SK-N-SH (cell line): ENCODE measurements at regions not wholly inside any gene's neighbourhood (a gene's known extent, or its start where the extent isn't known, plus 50 kb on each side); places are given as distances from the start of the nearest gene placed in this dataset.

Experiments
- CTCF ChIA-PET: fragments of 300-600, 350-600 bp; formaldehyde crosslinking; extraction: SDS; loops from one replicate; lab custom pipeline; 2021; lab: Yijun Ruan, JAX
- POLR2A ChIA-PET: fragments of 350-600 bp; sonication (Branson Sonifier 250); formaldehyde crosslinking; extraction: SDS; loops from one replicate; lab custom pipeline; 2020; ENCODE audit warnings: antibody characterized with exemption, inconsistent platforms; lab: Yijun Ruan, JAX
- DNase-seq: peaks from one replicate; pipeline ENCODE4 v3.0.0; 2012
- H2AFZ ChIP-seq: fragments of 200-600 bp; sonication (generic); 2 replicates; pipeline ENCODE4 v1.8.1; 2016; ENCODE audit warnings: antibody characterized with exemption, mild to moderate bottlenecking, low read depth
- H3F3A ChIP-seq: fragments of 200-600 bp; sonication (generic); replicated peaks from 2 replicates; pipeline ENCODE3; 2016; ENCODE audit warnings: antibody characterized with exemption, mild to moderate bottlenecking; ENCODE audit not compliant: insufficient read depth
- H3K27ac ChIP-seq, 2 experiments: fragments of 200-500 bp in 1 of 2; fragments of 200-600 bp in 1 of 2; sonication (Bioruptor generic) in 1 of 2; sonication (generic), shearing (Covaris generic) in 1 of 2; 2 replicates each; pipeline versions ENCODE4 v1.5.1 to v1.6.1; 2014 to 2016; ENCODE audit warnings: low read depth in 2 of 2, inconsistent platforms in 1 of 2, low read length in 1 of 2, mild to moderate bottlenecking in 1 of 2, mixed read lengths in 1 of 2
- H3K27me3 ChIP-seq: fragments of 200-600 bp; sonication (generic), shearing (Covaris generic); 2 replicates; pipeline ENCODE4 v1.6.1; 2016; ENCODE audit warnings: mixed run types; ENCODE audit not compliant: insufficient read depth
- H3K36me3 ChIP-seq, 2 experiments: fragments of 200-500 bp in 1 of 2; fragments of 200-600 bp in 1 of 2; sonication (Bioruptor generic) in 1 of 2; sonication (generic) in 1 of 2; replicated peaks in 1 of 2; 2 replicates each; pipeline versions ENCODE3 to v1.5.1; 2014 to 2016; ENCODE audit warnings: low read length in 1 of 2, mild to moderate bottlenecking in 1 of 2; ENCODE audit not compliant: insufficient read depth in 2 of 2, control insufficient read depth in 1 of 2
- H3K4me1 ChIP-seq, 2 experiments: fragments of 200-500 bp in 1 of 2; fragments of 200-600 bp in 1 of 2; sonication (Bioruptor generic) in 1 of 2; sonication (generic), shearing (Covaris generic) in 1 of 2; 2 replicates each; pipeline versions ENCODE4 v1.5.1 to v1.6.1; 2014 to 2016; ENCODE audit warnings: low read depth in 1 of 2, low read length in 1 of 2, mixed run types in 1 of 2; ENCODE audit not compliant: insufficient read depth in 2 of 2, control insufficient read depth in 1 of 2
- H3K4me2 ChIP-seq: fragments of 200-600 bp; sonication (generic), shearing (Covaris generic); 2 replicates; pipeline ENCODE4 v1.6.1; 2017; ENCODE audit warnings: mixed run types
- H3K4me3 ChIP-seq, 2 experiments: fragments of 200-500 bp in 1 of 2; fragments of 200-600 bp in 1 of 2; sonication (Bioruptor generic) in 1 of 2; sonication (generic), shearing (Covaris generic) in 1 of 2; 2 replicates each; pipeline versions ENCODE4 v1.5.1 to v1.8.1; 2014 to 2016; ENCODE audit warnings: low read depth in 2 of 2, inconsistent platforms in 1 of 2, low read length in 1 of 2, mild to moderate bottlenecking in 1 of 2, mixed read lengths in 1 of 2, moderate library complexity in 1 of 2
- H3K79me2 ChIP-seq: fragments of 200-600 bp; sonication (generic); 2 replicates; pipeline ENCODE4 v1.8.1; 2017; ENCODE audit warnings: mild to moderate bottlenecking; ENCODE audit not compliant: insufficient read depth
- H3K9ac ChIP-seq: fragments of 200-600 bp; sonication (generic); 2 replicates; pipeline ENCODE4 v1.6.1; 2017; ENCODE audit warnings: mixed run types
- H3K9me2 ChIP-seq: fragments of 200-600 bp; sonication (generic); 2 replicates; pipeline ENCODE4 v1.6.1; 2017; ENCODE audit warnings: mixed run types
- H3K9me3 ChIP-seq: fragments of 200-600 bp; sonication (generic); 2 replicates; pipeline ENCODE4 v1.6.1; 2017; ENCODE audit warnings: mixed run types, mild to moderate bottlenecking, moderate library complexity
- H4K20me1 ChIP-seq: fragments of 200-600 bp; sonication (generic); 2 replicates; pipeline ENCODE4 v1.6.1; 2017; ENCODE audit warnings: mild to moderate bottlenecking, mixed run types; ENCODE audit not compliant: insufficient read depth
- CHD2 ChIP-seq: fragments of 150-350 bp; IDR thresholded peaks from 2 replicates; pipeline ENCODE4 v1.6.1; 2018; ENCODE audit warnings: low read length; ENCODE audit not compliant: partially characterized antibody
- EP300 ChIP-seq, 2 experiments: IDR thresholded peaks; 2 replicates each; pipeline versions ENCODE4 v1.4.0 to v1.6.1; 2012; ENCODE audit warnings: borderline replicate concordance in 1 of 2, low read depth in 1 of 2, low read length in 1 of 2
- EZH2phosphoT487 ChIP-seq: fragments of 200-600 bp; sonication (generic); IDR thresholded peaks from 2 replicates; pipeline ENCODE4 v1.6.1; 2017; ENCODE audit warnings: low read depth, mixed run types, mild to moderate bottlenecking, antibody characterized with exemption, moderate library complexity, borderline replicate concordance
- FOXJ3 ChIP-seq: sonication (generic); formaldehyde crosslinking; IDR thresholded peaks from 2 replicates; pipeline ENCODE4 v1.5.1; 2020; ENCODE audit warnings: mild to moderate bottlenecking, missing genetic modification reagents
- GABPA ChIP-seq: IDR thresholded peaks from 2 replicates; pipeline ENCODE4 v1.4.0; 2012; ENCODE audit warnings: low read depth, mild to moderate bottlenecking
- GATA2 ChIP-seq: sonication (generic); formaldehyde crosslinking; IDR thresholded peaks from 2 replicates; pipeline ENCODE4 v1.5.0; 2020; ENCODE audit warnings: mild to moderate bottlenecking, missing genetic modification reagents
- JUND ChIP-seq: IDR thresholded peaks from 2 replicates; pipeline ENCODE4 v1.4.0; 2012
- MAX ChIP-seq: IDR thresholded peaks from 2 replicates; pipeline ENCODE4 v1.4.0; 2012; ENCODE audit warnings: low read depth
- MEF2A ChIP-seq: IDR thresholded peaks from 2 replicates; pipeline ENCODE4 v1.4.0; 2012; ENCODE audit warnings: low read depth, borderline replicate concordance
- MXI1 ChIP-seq: IDR thresholded peaks from 2 replicates; pipeline ENCODE4 v1.6.1; 2012; ENCODE audit warnings: mild to moderate bottlenecking, low read depth, low read length, improper control_type of control experiment
- NRF1 ChIP-seq: IDR thresholded peaks from 2 replicates; pipeline ENCODE4 v1.6.1; 2012; ENCODE audit warnings: low read depth, mild to moderate bottlenecking, low read length
- POLR2AphosphoS5 ChIP-seq: IDR thresholded peaks from 2 replicates; pipeline ENCODE4 v1.6.1; 2012; ENCODE audit warnings: low read depth, low read length
- RAD21 ChIP-seq: IDR thresholded peaks from 2 replicates; pipeline ENCODE4 v1.6.1; 2012; ENCODE audit warnings: mild to moderate bottlenecking, low read length
- RCOR1 ChIP-seq: fragments of 150-350 bp; IDR thresholded peaks from 2 replicates; pipeline ENCODE4 v1.6.1; 2017; ENCODE audit warnings: antibody characterized with exemption, low read length
- RFX5 ChIP-seq: IDR thresholded peaks from 2 replicates; pipeline ENCODE4 v1.6.1; 2012; ENCODE audit warnings: mild to moderate bottlenecking, improper control_type of control experiment, low read length
- TAF1 ChIP-seq: IDR thresholded peaks from 2 replicates; pipeline ENCODE4 v1.6.1; 2012; ENCODE audit warnings: low read depth, mild to moderate bottlenecking, low read length, moderate library complexity, borderline replicate concordance
- WGBS: methylation state at CpG from one replicate; pipeline ENCODE4 v1.1.6; 2017; ENCODE audit warnings: low lambda C conversion rate; 5-methylcytosine and 5-hydroxymethylcytosine counted together
- TF ChIP-seq, protein P1 (sequence below): IDR thresholded peaks from 2 replicates; pipeline ENCODE4 v1.6.1; 2012; ENCODE audit warnings: mild to moderate bottlenecking, low read depth, low read length, moderate library complexity
- TF ChIP-seq, protein P2 (sequence below): fragments of 150-350 bp; IDR thresholded peaks from 2 replicates; pipeline ENCODE4 v1.6.1; 2017; ENCODE audit warnings: antibody characterized with exemption, low read length, low read depth, borderline replicate concordance
- TF ChIP-seq, protein P3 (sequence below): IDR thresholded peaks from 2 replicates; pipeline ENCODE4 v1.4.0; 2012; ENCODE audit warnings: low read depth, borderline replicate concordance

GRCh38 chr16:86787538-86787937 is 209.2 kb downstream of the FOXL1 start (continued):
- TF ChIP-seq CHD2 (no peak), JUND (no peak), EP300 (IDR thresholded peaks at IDR 0.05; ENCODE audit: borderline replicate concordance in 1 of 2, low read depth in 1 of 2, low read length in 1 of 2) (no peak), GATA2 (CRISPR knock-in tag) (no peak), GABPA (no peak), NRF1 (no peak), MEF2A (no peak)
- TF ChIP-seq, protein P1, sequence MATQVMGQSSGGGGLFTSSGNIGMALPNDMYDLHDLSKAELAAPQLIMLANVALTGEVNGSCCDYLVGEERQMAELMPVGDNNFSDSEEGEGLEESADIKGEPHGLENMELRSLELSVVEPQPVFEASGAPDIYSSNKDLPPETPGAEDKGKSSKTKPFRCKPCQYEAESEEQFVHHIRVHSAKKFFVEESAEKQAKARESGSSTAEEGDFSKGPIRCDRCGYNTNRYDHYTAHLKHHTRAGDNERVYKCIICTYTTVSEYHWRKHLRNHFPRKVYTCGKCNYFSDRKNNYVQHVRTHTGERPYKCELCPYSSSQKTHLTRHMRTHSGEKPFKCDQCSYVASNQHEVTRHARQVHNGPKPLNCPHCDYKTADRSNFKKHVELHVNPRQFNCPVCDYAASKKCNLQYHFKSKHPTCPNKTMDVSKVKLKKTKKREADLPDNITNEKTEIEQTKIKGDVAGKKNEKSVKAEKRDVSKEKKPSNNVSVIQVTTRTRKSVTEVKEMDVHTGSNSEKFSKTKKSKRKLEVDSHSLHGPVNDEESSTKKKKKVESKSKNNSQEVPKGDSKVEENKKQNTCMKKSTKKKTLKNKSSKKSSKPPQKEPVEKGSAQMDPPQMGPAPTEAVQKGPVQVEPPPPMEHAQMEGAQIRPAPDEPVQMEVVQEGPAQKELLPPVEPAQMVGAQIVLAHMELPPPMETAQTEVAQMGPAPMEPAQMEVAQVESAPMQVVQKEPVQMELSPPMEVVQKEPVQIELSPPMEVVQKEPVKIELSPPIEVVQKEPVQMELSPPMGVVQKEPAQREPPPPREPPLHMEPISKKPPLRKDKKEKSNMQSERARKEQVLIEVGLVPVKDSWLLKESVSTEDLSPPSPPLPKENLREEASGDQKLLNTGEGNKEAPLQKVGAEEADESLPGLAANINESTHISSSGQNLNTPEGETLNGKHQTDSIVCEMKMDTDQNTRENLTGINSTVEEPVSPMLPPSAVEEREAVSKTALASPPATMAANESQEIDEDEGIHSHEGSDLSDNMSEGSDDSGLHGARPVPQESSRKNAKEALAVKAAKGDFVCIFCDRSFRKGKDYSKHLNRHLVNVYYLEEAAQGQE, result no peak
- TF ChIP-seq, protein P2, sequence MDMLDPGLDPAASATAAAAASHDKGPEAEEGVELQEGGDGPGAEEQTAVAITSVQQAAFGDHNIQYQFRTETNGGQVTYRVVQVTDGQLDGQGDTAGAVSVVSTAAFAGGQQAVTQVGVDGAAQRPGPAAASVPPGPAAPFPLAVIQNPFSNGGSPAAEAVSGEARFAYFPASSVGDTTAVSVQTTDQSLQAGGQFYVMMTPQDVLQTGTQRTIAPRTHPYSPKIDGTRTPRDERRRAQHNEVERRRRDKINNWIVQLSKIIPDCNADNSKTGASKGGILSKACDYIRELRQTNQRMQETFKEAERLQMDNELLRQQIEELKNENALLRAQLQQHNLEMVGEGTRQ, result no peak
- TF ChIP-seq, all 33 proteins: peak for 0

DNA sequence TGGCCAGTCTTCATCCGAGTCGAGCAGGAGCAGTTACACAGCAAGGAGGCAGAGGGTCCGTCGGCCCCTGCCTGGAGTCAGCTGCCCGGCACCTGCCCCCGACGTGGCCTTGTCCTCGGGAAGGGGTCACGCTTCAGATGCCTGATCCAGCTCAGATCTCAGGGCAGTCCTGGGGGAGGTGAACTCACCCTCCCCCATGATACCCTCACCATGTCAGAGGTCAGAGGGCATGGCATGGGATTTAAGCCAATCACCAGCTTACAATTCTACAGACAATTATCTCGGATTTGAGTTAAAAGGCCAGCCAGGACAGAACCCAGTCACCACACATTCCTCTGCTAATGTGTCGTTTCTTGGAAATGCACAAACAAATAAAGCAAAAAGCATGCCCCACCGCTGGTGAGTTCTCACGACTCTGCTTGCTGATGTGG is 211.3 kb downstream of the FOXL1 start:
- H3K9me3 ChIP-seq, result no peaks in the 10 kb centered on the region
- DNase-seq, result no peak
- no peak overlapping the region for H3K4me2 ChIP-seq
- H3K27ac ChIP-seq, result no peak overlapping the region
- H3K79me2 ChIP-seq, result no peaks in the 10 kb centered on the region
- H3K9me2 ChIP-seq, result no peaks in the 10 kb centered on the region
- peaks cover 3% of the 10 kb centered on the region for H3F3A ChIP-seq
- no peak overlapping the region for H3K9ac ChIP-seq
- H3K36me3 ChIP-seq, result no peaks in the 10 kb centered on the region
- 16% methylated on average over 12 of the region's 13 CpGs for WGBS
- H3K27me3 ChIP-seq, result peaks cover 86% of the 10 kb centered on the region
- H3K4me1 ChIP-seq, result no peaks in the 10 kb centered on the region
- CTCF ChIA-PET, result no interaction called here
- H4K20me1 ChIP-seq, result no peaks in the 10 kb centered on the region
- H2AFZ ChIP-seq, result no peak overlapping the region
- POLR2A ChIA-PET, result no interaction called here
- H3K4me3 ChIP-seq, result no peak overlapping the region
- TF ChIP-seq POLR2AphosphoS5, result no peak
- TF ChIP-seq TAF1, result no peak
- TF ChIP-seq, protein P3, sequence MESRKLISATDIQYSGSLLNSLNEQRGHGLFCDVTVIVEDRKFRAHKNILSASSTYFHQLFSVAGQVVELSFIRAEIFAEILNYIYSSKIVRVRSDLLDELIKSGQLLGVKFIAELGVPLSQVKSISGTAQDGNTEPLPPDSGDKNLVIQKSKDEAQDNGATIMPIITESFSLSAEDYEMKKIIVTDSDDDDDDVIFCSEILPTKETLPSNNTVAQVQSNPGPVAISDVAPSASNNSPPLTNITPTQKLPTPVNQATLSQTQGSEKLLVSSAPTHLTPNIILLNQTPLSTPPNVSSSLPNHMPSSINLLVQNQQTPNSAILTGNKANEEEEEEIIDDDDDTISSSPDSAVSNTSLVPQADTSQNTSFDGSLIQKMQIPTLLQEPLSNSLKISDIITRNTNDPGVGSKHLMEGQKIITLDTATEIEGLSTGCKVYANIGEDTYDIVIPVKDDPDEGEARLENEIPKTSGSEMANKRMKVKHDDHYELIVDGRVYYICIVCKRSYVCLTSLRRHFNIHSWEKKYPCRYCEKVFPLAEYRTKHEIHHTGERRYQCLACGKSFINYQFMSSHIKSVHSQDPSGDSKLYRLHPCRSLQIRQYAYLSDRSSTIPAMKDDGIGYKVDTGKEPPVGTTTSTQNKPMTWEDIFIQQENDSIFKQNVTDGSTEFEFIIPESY, result no peak
- TF ChIP-seq, protein P1, result no peak
- no peak for TF ChIP-seq RFX5
- TF ChIP-seq RCOR1, result no peak
- TF ChIP-seq EZH2phosphoT487, result no peak
- TF ChIP-seq GATA2 (CRISPR knock-in tag), result no peak
- no peak for TF ChIP-seq MXI1
- TF ChIP-seq MAX, result no peak
- TF ChIP-seq MEF2A, result no peak
- no peak for TF ChIP-seq FOXJ3 (CRISPR knock-in tag)
- TF ChIP-seq RAD21, result no peak
- TF ChIP-seq EP300 (IDR thresholded peaks at IDR 0.05; ENCODE audit: borderline replicate concordance in 1 of 2, low read depth in 1 of 2, low read length in 1 of 2), result no peak
